Occipital lobe (tissue), 1 donor: ENCODE measurements at regions not wholly inside any gene's neighbourhood (a gene's known extent, or its start where the extent isn't known, plus 50 kb on each side); places are given as distances from the start of the nearest gene placed in this dataset.

Source experiments
- DNase-seq: peaks from one replicate; lab custom pipeline; 2025; lab: John Stamatoyannopoulos, UW

- DNase-seq, result no peak
These were observed 576.5 kb upstream of the VSTM2A start for GRCh38 chr7:53965716-53966115.

DNA sequence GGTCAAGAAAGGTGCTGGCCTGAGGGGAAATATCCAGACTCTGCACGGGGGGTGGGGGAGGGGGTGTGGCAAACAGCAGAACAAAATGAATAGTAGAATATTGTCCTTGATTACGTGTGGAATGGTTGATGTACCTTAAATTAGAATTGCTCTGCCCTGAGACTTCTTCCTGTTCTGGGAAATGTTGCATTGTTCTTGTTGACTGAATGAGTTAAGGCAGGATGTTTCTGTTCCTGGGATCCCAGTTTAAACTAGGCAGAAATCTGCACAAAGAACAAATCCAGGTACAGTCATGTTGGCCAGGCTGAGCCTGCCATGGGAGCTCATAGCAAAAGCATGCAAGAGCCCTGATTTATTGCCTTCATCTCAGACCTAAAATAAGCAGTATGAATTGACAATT is 558.7 kb upstream of the VSTM2A start:
- DNase-seq, result no peak

- DNase-seq, result no peak
These were observed 557.4 kb upstream of the VSTM2A start for GRCh38 chr7:53984776-53985175.

DNA sequence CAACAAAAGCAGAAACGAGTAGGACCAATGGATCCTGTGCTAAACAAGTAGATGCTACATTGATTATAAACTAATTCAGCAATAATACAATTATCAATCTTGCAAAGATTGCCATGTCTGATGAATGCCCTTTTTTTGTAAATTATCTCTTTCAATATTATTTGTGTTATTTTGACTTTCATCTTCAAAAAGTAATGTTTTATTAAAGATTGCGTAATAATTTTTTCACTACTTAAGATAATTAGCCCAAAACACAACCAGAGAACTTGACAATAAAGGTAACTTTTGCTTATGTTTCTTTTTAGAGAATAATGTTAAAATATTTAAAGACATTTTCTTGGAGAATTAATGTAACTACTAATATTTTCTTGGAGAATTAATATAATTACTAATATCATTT is 553.8 kb upstream of the VSTM2A start:
- no peak for DNase-seq

GRCh38 chr7:53993224-53993623 is 549.0 kb upstream of the VSTM2A start:
- no peak for DNase-seq

DNA sequence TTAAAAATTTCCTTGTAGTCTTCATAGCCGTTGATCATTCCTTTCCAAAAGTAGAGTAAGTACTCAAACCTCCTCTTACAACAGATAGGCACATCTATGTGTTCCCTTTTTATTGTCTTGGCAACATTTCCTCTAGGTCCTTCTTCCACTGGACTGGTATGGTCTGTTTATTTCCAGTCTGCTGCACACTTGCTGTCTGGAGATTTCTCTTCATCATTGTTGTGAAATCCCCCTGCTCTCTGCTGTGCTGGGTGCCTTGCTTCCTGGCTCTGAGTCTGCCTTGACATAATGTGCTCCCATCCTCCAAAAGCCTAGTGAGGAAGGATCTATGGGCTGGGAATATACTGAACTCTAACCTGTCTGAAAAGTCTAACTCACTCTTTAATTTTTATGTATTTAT is 545.3 kb upstream of the VSTM2A start:
- DNase-seq, result no peak

GRCh38 chr7:54014765-54015164 is 527.4 kb upstream of the VSTM2A start:
- DNase-seq, result no peak

DNA sequence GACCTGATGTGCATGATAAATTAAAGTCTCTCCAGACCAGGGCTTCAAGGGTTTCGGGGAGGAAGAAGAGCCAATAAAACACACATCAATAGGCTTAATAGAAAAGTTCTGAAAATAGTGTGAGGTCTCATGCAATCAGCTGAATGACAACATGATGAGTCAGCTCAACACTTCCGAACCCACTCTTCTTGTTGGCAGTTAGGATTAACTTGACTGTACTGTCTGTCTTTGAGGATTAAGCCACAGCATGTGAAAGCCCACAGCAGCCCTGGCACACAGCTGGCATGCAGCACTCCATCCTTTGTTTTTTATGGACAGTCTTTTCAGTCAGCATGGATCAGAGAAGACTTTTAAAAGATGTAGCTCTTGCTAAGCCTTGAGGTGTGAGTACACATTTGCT is 526.9 kb upstream of the VSTM2A start:
- no peak for DNase-seq

DNA sequence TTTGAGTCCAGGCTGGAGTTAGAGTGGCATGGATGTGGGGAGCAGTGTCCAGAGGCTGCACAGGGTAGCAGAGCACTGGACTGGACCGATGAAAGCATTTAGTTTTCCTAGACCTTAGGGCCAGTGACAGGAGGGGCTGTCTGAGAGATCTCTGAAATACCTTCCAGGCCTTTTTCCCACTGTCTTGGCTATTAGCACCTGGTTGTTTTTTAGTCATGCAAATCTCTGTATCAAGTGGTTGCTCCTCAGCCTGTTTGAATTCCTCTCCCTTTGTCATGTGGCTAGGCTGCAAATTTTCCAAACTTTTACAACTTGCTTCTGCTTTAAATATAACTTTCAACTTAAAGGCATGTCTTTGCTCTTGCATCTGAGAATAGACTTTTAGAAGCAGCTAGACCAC is 504.3 kb upstream of the VSTM2A start:
- DNase-seq, result no peak

DNA sequence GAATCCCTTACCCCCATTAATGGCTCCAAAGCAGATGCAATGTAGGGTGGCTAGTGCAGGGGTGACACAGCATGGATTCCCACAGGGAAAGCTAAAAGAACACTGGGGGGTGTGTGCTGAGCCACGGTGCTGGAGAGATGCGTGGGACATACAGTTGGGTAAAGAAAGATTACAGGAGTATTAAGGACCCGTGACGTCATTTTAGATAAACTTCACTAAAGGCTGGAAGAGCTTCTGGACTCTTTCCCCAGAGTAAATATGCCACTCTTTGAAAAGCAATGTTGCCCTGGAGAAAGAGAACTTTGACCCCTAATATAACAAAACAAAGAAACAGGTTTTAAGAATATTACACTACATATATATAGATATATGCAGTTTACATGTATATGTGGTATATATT is 481.5 kb upstream of the VSTM2A start:
- no peak for DNase-seq

GRCh38 chr7:54066643-54067042 is 475.5 kb upstream of the VSTM2A start:
- DNase-seq, result no peak

- DNase-seq, result no peak
These were observed 472.3 kb upstream of the VSTM2A start for GRCh38 chr7:54069843-54070242.

DNA sequence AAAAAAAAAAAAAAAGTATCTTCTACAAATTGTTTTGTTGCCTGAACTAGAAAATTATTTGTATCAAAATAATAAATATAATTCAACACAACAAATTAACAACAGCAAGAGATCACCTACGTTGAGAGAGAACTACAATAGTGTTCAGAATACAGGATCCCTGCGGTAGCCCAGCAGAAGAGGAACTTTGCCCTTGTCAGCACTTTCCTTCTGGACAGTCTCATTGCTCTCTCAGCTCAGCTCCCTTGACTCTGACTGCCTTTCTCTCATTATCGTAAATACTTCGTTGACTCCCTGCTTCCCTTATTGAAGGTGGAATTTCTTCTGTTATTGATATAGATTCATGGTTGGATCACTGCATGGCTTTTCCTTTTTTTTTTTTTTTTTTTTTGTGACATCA is 469.5 kb upstream of the VSTM2A start:
- no peak for DNase-seq

GRCh38 chr7:54076616-54077015 is 465.6 kb upstream of the VSTM2A start:
- no peak for DNase-seq

DNA sequence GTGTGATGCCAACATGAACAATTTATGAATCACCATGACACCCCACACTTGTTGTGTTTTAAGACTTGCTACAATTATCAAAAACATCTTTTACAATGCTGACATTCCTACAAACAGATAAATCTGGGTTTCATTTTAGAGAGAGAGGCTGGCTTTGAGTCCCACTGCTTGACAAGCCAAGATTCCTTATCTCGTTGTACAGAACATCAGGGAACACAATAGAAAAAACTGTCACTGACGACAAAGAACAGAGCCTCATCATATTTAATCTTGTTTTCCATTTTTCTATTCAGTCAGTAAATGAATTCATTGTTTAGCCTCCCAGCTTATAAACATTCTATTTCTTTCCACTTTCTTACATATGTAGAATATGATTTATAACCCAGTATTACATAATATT is 461.6 kb upstream of the VSTM2A start:
- no peak for DNase-seq

DNA sequence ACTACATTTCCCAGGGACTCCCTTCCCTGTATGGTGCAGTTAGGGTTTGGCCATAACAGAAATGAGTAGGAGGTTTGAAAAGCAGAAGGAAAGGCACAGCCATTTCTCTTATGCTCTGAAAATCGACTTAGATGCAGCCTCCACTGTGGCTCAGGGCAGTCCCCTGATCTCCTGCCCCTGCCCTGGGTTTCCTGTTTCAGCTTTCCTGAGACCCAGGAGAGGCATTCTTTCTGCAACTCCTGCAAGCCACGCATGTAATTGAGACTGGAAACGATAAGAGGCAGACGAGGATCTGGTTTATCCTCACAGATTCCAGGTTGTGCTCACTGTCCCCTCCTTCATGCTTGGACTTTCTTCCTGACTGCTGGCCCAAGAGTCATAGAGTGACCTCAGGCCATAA is 461.2 kb upstream of the VSTM2A start:
- DNase-seq, result no peak

DNA sequence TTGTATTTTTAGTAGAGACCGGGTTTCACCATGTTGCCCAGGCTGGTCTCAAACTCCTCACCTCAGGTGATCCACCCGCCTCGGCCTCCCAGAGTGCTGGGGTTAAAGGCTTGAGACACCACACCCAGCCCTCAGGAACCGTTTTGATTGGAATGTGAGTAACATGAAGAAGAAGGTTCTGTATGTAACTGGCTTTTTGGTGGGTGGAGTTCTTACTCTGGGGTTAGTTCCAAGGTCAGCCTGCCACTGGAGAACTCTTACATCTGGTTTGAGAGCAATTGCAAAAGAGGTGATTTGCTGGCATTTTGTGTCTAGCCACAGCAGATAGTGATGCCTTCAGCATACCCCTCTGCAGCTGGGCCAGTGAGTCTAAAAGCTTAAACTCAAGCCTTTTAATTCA is 457.8 kb upstream of the VSTM2A start:
- DNase-seq, result no peak

DNA sequence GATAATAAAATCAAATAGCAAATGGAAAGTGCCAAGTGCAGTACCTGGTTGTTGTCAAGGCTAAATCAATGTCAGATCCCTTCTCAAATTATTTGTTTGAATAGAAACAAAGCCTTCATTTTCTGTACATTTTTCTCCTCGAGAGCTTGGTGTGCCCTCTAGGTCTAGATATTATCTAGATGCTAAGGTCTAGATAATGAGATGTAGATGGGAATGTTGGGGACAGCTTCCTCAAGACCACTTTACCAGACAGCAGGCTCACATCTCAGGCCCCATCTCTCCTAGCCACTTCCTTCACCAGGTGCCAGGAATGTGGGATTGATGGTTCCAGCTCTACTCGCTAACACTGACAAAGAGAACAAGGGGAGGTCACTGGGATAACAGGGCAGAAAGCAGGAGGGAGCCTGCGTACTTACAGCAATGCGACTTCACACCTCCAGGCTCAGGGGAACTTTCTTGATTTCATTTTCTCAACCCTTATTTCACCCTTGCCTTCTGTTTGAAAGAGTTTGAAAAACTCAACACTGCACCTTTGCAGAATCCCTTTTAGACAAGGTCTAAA is 451.4 kb upstream of the VSTM2A start:
- DNase-seq, result no peak

GRCh38 chr7:54091322-54091721 is 450.9 kb upstream of the VSTM2A start:
- DNase-seq, result no peak

- DNase-seq, result no peak
These were observed 444.3 kb upstream of the VSTM2A start for GRCh38 chr7:54097886-54098285.

DNA sequence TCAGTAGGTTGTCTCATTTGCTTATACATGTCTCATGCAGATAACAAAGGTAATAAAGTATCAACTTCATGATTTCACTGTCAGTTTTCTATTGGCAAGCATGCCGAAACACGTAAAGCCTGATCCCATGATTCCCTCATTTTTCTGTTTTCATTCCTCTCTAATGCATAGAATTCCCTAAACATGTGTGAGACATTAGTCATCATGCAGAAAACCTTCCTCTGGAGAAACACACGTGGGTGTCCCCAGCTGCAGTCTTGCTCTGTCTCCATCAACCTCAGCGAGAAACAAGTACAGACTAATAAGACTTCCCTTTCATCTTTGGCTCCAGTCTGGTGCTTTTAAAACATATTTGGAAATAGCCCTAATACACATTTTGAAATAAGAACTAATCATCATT is 432.7 kb upstream of the VSTM2A start:
- DNase-seq, result peak; percentile 8

DNA sequence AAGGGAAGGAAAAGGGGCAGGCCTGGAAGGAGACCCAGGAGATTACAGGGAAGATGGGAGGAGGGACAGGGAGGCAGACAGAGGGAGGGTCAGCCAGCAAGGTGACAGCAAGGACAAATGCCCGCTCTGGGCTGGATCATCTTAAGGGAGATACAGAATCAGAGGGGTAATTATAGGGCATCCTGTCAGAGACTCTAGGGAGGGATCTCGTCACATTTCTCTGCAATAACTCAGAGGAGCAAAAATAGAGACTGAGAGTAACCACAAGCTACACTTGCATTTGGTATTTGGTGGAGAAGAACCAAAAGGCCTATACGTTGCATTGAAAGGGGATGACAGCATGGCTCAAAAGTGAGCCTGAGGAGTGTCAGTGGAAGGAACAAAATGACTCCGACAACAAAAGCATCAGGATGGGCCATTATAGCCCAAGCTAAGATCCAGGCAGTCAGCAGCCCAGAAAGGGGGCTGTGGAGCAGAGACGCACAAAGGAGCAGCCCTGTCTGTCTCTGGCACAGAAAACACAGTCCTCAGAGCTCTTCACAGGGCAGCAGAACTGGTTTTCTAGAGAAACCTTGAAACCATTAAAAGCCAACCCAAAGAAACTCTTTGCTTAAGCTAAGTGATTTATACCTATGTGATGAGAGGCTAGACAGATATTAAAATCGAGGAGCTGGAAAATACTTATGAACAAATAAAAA is 430.2 kb upstream of the VSTM2A start:
- DNase-seq, result no peak

- DNase-seq, result no peak
These were observed 429.6 kb upstream of the VSTM2A start for GRCh38 chr7:54112567-54112966.
